HG03571 (cell line): ENCODE measurements at regions not wholly inside any gene's neighbourhood (a gene's known extent, or its start where the extent isn't known, plus 50 kb on each side); places are given as distances from the start of the nearest gene placed in this dataset.

Source experiments
- ATAC-seq: cut with Tn5 transposase; IDR thresholded peaks from one replicate; pipeline ENCODE4 v1.9.1; 2021; ENCODE audit not compliant: unreplicated experiment

- ATAC-seq, result no peak
Observed at GRCh38 chr5:107325866-107326265, 344.9 kb downstream of the EFNA5 start.

- no peak for ATAC-seq
Observed at GRCh38 chr5:107324809-107325208, 345.9 kb downstream of the EFNA5 start.

- no peak for ATAC-seq
Observed at GRCh38 chr5:107324071-107324470, 346.7 kb downstream of the EFNA5 start.

- ATAC-seq, result no peak
Observed at GRCh38 chr5:107323536-107323935, 347.2 kb downstream of the EFNA5 start.

- ATAC-seq, result no peak
Observed at GRCh38 chr5:107322936-107323335, 347.8 kb downstream of the EFNA5 start.

GRCh38 chr5:107321906-107322305 is 348.8 kb downstream of the EFNA5 start:
- ATAC-seq, result no peak

- ATAC-seq, result no peak
Observed at GRCh38 chr5:107320846-107321245, 349.9 kb downstream of the EFNA5 start.

GRCh38 chr5:107320376-107320775 is 350.4 kb downstream of the EFNA5 start:
- no peak for ATAC-seq

GRCh38 chr5:107319901-107320300 is 350.8 kb downstream of the EFNA5 start:
- no peak for ATAC-seq

- ATAC-seq, result no peak
Observed at GRCh38 chr5:107314330-107314729, 356.4 kb downstream of the EFNA5 start.

- no peak for ATAC-seq
Observed at GRCh38 chr5:107313921-107314320, 356.8 kb downstream of the EFNA5 start.

GRCh38 chr5:107313098-107313497 is 357.6 kb downstream of the EFNA5 start:
- ATAC-seq, result no peak

GRCh38 chr5:107310181-107310580 is 360.6 kb downstream of the EFNA5 start:
- no peak for ATAC-seq

- ATAC-seq, result no peak
Observed at GRCh38 chr5:107306594-107306993, 364.1 kb downstream of the EFNA5 start.

- no peak for ATAC-seq
Observed at GRCh38 chr5:107306002-107306401, 364.7 kb downstream of the EFNA5 start.

- ATAC-seq, result no peak
Observed at GRCh38 chr5:107304684-107305083, 366.1 kb downstream of the EFNA5 start.

- no peak for ATAC-seq
Observed at GRCh38 chr5:107303171-107303968, 367.4 kb downstream of the EFNA5 start.

GRCh38 chr5:107302441-107302840 is 368.3 kb downstream of the EFNA5 start:
- ATAC-seq, result peak; percentile 35

GRCh38 chr5:107301999-107302398 is 368.7 kb downstream of the EFNA5 start:
- ATAC-seq, result no peak

- no peak for ATAC-seq
Observed at GRCh38 chr5:107300721-107301327, 369.9 kb downstream of the EFNA5 start.

GRCh38 chr5:107296572-107296971 is 374.2 kb downstream of the EFNA5 start:
- peak; percentile 35 for ATAC-seq

GRCh38 chr5:107295914-107296313 is 374.8 kb downstream of the EFNA5 start:
- no peak for ATAC-seq

- no peak for ATAC-seq
Observed at GRCh38 chr5:107294669-107295068, 376.1 kb downstream of the EFNA5 start.
